T-helper 2 cell treated with Interferon-gamma antibody and Interleukin-4, amounts not matched to agents 5 μg/mL and 100 μg/mL, for 36 hours (primary cell): ENCODE measurements at regions not wholly inside any gene's neighbourhood (a gene's known extent, or its start where the extent isn't known, plus 50 kb on each side); places are given as distances from the start of the nearest gene placed in this dataset.

Experiments
- DNase-seq: peaks from one replicate; pipeline ENCODE4 v3.0.0; 2021; ENCODE audit warnings: low spot score
- H3K27ac Mint-ChIP-seq: one replicate; pipeline ENCODE4 v1.8.0; 2021; ENCODE audit warnings: mild to moderate bottlenecking, mixed read lengths
- H3K27me3 Mint-ChIP-seq: one replicate; pipeline ENCODE4 v1.8.0; 2021; ENCODE audit warnings: low read depth, mixed read lengths
- H3K36me3 Mint-ChIP-seq: one replicate; pipeline ENCODE4 v1.8.0; 2021; ENCODE audit warnings: low read depth, mixed read lengths
- H3K4me1 Mint-ChIP-seq: one replicate; pipeline ENCODE4 v1.8.0; 2021; ENCODE audit warnings: low read depth, mixed read lengths
- H3K4me3 Mint-ChIP-seq: one replicate; pipeline ENCODE4 v1.8.0; 2022; ENCODE audit warnings: mild to moderate bottlenecking, moderate library complexity, mixed read lengths
- H3K9me3 Mint-ChIP-seq: one replicate; pipeline ENCODE4 v1.8.0; 2021; ENCODE audit warnings: mixed read lengths

- no peak overlapping the region for H3K4me3 Mint-ChIP-seq
- peaks cover 28% of the 10 kb centered on the region for H3K4me1 Mint-ChIP-seq
- peaks cover 8% of the 10 kb centered on the region for H3K27me3 Mint-ChIP-seq
- H3K27ac Mint-ChIP-seq = no peak overlapping the region
- no peaks in the 10 kb centered on the region for H3K36me3 Mint-ChIP-seq
- no peak for DNase-seq
- no peaks in the 10 kb centered on the region for H3K9me3 Mint-ChIP-seq
Measured at GRCh38 chr13:34152409-34152808, 334.5 kb downstream of the RFC3 start.

DNA sequence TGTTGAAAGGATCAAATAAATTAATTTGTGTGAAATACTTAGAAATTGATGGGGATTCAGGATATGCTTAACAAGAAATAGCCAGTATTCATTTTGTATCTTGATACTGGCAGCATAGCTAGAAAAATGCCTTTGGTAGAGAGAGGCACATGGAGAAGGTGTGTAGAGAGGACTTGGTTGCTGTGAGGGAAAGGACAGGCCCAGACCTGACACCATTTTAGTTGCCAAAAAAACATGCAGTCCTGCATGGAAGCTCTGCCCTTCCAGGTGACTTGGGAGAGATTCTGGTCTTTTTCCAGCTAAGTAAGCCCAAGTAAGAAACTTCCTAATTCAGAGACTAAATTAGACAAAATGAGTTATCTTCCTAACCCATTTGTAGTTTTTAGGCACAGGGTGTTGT, 335.0 kb downstream of the RFC3 start:
- DNase-seq = no peak
- H3K27ac Mint-ChIP-seq = no peak overlapping the region
- H3K36me3 Mint-ChIP-seq = no peaks in the 10 kb centered on the region
- peaks cover 29% of the 10 kb centered on the region for H3K4me1 Mint-ChIP-seq
- H3K27me3 Mint-ChIP-seq = peaks cover 7% of the 10 kb centered on the region
- H3K4me3 Mint-ChIP-seq = no peak overlapping the region
- no peaks in the 10 kb centered on the region for H3K9me3 Mint-ChIP-seq

DNA sequence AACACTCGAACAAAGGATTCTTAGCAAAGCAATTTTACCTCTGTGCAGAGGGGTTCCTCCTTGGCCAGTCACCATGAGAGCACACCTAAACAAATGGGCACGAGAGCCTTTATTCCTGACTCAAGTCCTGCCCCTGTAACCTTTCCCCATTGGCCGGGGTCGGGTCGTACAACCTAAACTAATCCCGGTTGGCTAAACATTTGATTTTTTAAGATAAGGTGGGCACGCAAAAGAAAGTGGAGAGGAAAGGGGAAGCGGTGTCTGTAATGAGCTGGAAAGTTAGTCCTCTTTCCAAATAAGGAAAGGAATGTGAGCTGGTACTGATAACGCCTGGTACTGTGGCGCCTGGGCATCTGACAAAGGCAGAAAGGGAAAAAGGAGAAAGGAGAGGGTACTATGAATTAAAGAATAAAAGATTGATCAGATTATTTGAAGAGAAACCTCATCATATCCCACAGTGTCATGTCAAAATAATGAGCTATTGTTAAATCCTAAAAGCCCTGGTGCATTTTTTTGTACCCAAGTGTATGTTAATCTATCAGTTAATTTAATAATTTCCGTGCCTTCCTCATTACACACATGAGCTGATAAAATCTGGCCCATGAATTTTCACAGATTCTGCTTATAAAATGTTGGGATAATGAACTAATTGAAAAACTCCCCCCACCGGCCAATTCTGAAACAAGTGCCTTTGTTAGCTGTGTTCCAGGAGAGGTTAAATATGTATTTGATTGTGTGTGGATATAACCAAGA, 335.7 kb downstream of the RFC3 start:
- DNase-seq = no peak
- peaks cover 2% of the 10 kb centered on the region for H3K9me3 Mint-ChIP-seq
- peaks cover 9% of the 10 kb centered on the region for H3K27me3 Mint-ChIP-seq
- H3K4me1 Mint-ChIP-seq = peaks cover 29% of the 10 kb centered on the region
- no peak overlapping the region for H3K27ac Mint-ChIP-seq
- no peak overlapping the region for H3K4me3 Mint-ChIP-seq
- H3K36me3 Mint-ChIP-seq = no peaks in the 10 kb centered on the region

GRCh38 chr13:34155931-34156607, 338.1 kb downstream of the RFC3 start:
- H3K27ac Mint-ChIP-seq = peak overlapping the region; percentile 89
- H3K27me3 Mint-ChIP-seq = peaks cover 18% of the 10 kb centered on the region
- peaks cover 5% of the 10 kb centered on the region for H3K9me3 Mint-ChIP-seq
- H3K4me1 Mint-ChIP-seq = peaks cover 29% of the 10 kb centered on the region
- peak overlapping the region; percentile 84 for H3K4me3 Mint-ChIP-seq
- no peaks in the 10 kb centered on the region for H3K36me3 Mint-ChIP-seq
- peak; percentile 32 for DNase-seq

- peaks cover 5% of the 10 kb centered on the region for H3K9me3 Mint-ChIP-seq
- H3K4me3 Mint-ChIP-seq = peak overlapping the region; percentile 84
- no peaks in the 10 kb centered on the region for H3K36me3 Mint-ChIP-seq
- peaks cover 28% of the 10 kb centered on the region for H3K4me1 Mint-ChIP-seq
- H3K27me3 Mint-ChIP-seq = peaks cover 20% of the 10 kb centered on the region
- peak overlapping the region; percentile 89 for H3K27ac Mint-ChIP-seq
- DNase-seq = peak; percentile 84
Measured at GRCh38 chr13:34156841-34157365, 339.0 kb downstream of the RFC3 start.

DNA sequence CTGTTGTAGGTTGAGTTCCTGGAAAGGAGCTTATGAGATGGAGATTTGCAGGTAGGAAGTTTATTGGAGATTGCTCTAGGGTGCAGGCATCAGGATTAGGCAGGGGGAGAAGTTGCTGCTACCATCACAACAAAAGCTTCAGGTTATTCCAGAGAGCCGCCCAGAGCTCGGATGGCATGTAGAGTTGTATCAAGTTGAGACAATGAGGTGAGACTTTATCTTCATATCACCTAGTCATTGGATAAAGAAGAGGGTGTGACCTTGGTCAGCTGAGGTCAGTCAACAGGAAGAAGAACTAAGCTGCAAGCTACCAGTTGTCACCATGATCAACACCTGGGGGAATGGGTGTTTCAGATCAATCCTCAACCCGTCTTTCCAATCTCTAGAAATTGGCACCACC, 342.0 kb downstream of the RFC3 start:
- peaks cover 19% of the 10 kb centered on the region for H3K4me1 Mint-ChIP-seq
- H3K4me3 Mint-ChIP-seq = no peak overlapping the region
- no peak for DNase-seq

GRCh38 chr13:34161931-34162543, 344.1 kb downstream of the RFC3 start:
- peaks cover 31% of the 10 kb centered on the region for H3K27me3 Mint-ChIP-seq
- H3K36me3 Mint-ChIP-seq = no peaks in the 10 kb centered on the region
- peaks cover 5% of the 10 kb centered on the region for H3K9me3 Mint-ChIP-seq
- no peak for DNase-seq
- no peak overlapping the region for H3K4me3 Mint-ChIP-seq
- no peak overlapping the region for H3K27ac Mint-ChIP-seq
- peaks cover 5% of the 10 kb centered on the region for H3K4me1 Mint-ChIP-seq

More for the DNA sequence above, 342.0 kb downstream of the RFC3 start:
- H3K27ac Mint-ChIP-seq = no peak overlapping the region
- H3K27me3 Mint-ChIP-seq = peaks cover 31% of the 10 kb centered on the region
- no peaks in the 10 kb centered on the region for H3K36me3 Mint-ChIP-seq
- peaks cover 5% of the 10 kb centered on the region for H3K9me3 Mint-ChIP-seq

GRCh38 chr13:34162544-34162933, 344.6 kb downstream of the RFC3 start:
- H3K9me3 Mint-ChIP-seq = peaks cover 5% of the 10 kb centered on the region
- no peak overlapping the region for H3K27ac Mint-ChIP-seq
- no peaks in the 10 kb centered on the region for H3K4me1 Mint-ChIP-seq
- no peaks in the 10 kb centered on the region for H3K36me3 Mint-ChIP-seq
- no peak overlapping the region for H3K4me3 Mint-ChIP-seq
- DNase-seq = no peak
- peaks cover 28% of the 10 kb centered on the region for H3K27me3 Mint-ChIP-seq

- peaks cover 23% of the 10 kb centered on the region for H3K27me3 Mint-ChIP-seq
- no peak overlapping the region for H3K4me3 Mint-ChIP-seq
- H3K36me3 Mint-ChIP-seq = no peaks in the 10 kb centered on the region
- H3K4me1 Mint-ChIP-seq = no peaks in the 10 kb centered on the region
- DNase-seq = no peak
- no peak overlapping the region for H3K27ac Mint-ChIP-seq
- H3K9me3 Mint-ChIP-seq = no peaks in the 10 kb centered on the region
Measured at GRCh38 chr13:34164582-34164981, 346.6 kb downstream of the RFC3 start.

DNA sequence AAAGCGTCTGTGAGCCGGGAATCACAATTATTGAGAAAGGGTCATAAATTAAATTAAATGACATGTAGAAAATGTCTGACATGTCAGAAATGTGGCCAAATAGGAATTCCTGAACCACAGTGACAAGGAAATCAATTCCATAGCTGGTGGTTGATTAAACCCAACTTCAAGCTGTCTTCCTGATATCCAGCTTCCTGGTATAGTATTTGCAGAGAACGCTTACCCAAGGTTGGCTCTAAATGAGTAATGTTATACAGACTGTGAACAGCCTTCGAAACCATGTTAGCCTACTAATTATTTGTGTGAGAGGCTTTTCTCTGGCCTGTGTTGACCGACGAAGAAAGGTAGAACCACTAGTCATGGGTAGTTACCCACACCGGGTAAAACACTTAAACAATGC, 347.2 kb downstream of the RFC3 start:
- H3K27me3 Mint-ChIP-seq = peaks cover 19% of the 10 kb centered on the region
- no peak for DNase-seq
- H3K36me3 Mint-ChIP-seq = no peaks in the 10 kb centered on the region
- H3K4me3 Mint-ChIP-seq = no peak overlapping the region
- H3K4me1 Mint-ChIP-seq = no peaks in the 10 kb centered on the region
- H3K9me3 Mint-ChIP-seq = no peaks in the 10 kb centered on the region
- no peak overlapping the region for H3K27ac Mint-ChIP-seq

DNA sequence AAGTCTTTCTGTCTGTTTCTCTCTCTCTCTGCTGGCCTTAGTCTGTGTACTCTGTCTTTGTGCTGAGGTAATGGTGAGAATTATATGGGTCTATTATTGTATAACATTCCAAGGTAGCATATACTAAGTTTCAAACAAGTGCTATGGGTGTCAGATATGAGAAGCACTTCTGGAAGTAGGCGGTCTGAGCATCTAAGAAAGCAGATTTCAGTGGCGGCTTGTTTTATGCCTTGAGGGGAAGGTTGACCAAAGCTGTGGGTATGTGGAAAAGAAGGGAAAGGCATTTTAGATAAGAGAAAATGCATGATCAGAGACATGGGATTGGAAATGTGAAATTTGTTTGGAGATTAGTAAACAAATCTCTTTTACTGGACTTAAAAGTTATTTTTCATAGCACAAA, 348.5 kb downstream of the RFC3 start:
- no peak overlapping the region for H3K4me3 Mint-ChIP-seq

GRCh38 chr13:34167347-34167746, 349.4 kb downstream of the RFC3 start:
- no peak overlapping the region for H3K4me3 Mint-ChIP-seq
- DNase-seq = no peak
- H3K36me3 Mint-ChIP-seq = no peaks in the 10 kb centered on the region
- H3K9me3 Mint-ChIP-seq = no peaks in the 10 kb centered on the region
- no peak overlapping the region for H3K27ac Mint-ChIP-seq
- no peaks in the 10 kb centered on the region for H3K4me1 Mint-ChIP-seq
- peaks cover 8% of the 10 kb centered on the region for H3K27me3 Mint-ChIP-seq

More for the DNA sequence above, 348.5 kb downstream of the RFC3 start:
- H3K9me3 Mint-ChIP-seq = no peaks in the 10 kb centered on the region
- no peak for DNase-seq
- H3K4me1 Mint-ChIP-seq = no peaks in the 10 kb centered on the region
- H3K36me3 Mint-ChIP-seq = no peaks in the 10 kb centered on the region
- peaks cover 11% of the 10 kb centered on the region for H3K27me3 Mint-ChIP-seq
- no peak overlapping the region for H3K27ac Mint-ChIP-seq

GRCh38 chr13:34172048-34172447, 354.1 kb downstream of the RFC3 start:
- Mint-ChIP-seq H3K4me1 (no peaks in the 10 kb centered on the region), H3K27ac (no peak overlapping the region)
- DNase-seq = no peak

DNA sequence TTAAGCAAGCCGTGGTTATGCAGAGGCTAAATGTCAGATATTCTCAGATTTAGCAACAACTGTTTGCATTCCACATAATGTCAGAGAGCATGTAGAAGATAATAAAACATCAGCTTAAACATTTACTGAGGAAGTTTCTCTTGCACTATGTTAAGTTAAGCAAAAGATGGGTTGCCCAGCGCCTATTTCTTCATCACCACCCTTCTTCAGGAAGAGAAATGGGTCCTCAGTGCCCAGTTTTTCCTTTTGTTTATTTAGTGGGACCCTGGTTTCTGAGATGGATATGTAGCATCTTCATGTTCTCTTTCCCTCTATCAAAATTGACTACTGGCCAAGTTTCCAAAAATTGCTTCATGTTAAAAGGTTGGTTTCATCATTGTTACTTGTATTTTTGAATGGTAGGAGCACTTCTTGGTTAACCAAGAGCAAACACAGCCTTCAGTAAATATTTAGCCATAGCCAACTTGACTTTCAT, 356.8 kb downstream of the RFC3 start:
- Mint-ChIP-seq H3K4me3 (no peak overlapping the region), H3K36me3 (no peaks in the 10 kb centered on the region), H3K4me1 (no peaks in the 10 kb centered on the region), H3K27me3 (no peaks in the 10 kb centered on the region), H3K27ac (no peak overlapping the region), H3K9me3 (no peaks in the 10 kb centered on the region)
- no peak for DNase-seq

More at GRCh38 chr13:34172048-34172447, 354.1 kb downstream of the RFC3 start:
- Mint-ChIP-seq H3K27me3 (no peaks in the 10 kb centered on the region), H3K4me3 (no peak overlapping the region), H3K9me3 (no peaks in the 10 kb centered on the region), H3K36me3 (no peaks in the 10 kb centered on the region)
